DND-41 (cell line): ENCODE measurements at regions not wholly inside any gene's neighbourhood (a gene's known extent, or its start where the extent isn't known, plus 50 kb on each side); places are given as distances from the start of the nearest gene placed in this dataset.

Experiments used
- EZH2 ChIP-seq: IDR thresholded peaks from 3 replicates; pipeline ENCODE4 v1.6.1; 2012; ENCODE audit warnings: borderline replicate concordance, low read depth, mild to moderate bottlenecking, moderate library complexity, low read length, inconsistent platforms; ENCODE audit not compliant: severe bottlenecking
- TF ChIP-seq, protein P1 (sequence below): IDR thresholded peaks from 2 replicates; pipeline ENCODE4 v1.5.1; 2012; ENCODE audit warnings: borderline replicate concordance, low read length, moderate library complexity, mild to moderate bottlenecking; ENCODE audit not compliant: poor library complexity, severe bottlenecking; ENCODE audit errors: extremely low read depth

DNA sequence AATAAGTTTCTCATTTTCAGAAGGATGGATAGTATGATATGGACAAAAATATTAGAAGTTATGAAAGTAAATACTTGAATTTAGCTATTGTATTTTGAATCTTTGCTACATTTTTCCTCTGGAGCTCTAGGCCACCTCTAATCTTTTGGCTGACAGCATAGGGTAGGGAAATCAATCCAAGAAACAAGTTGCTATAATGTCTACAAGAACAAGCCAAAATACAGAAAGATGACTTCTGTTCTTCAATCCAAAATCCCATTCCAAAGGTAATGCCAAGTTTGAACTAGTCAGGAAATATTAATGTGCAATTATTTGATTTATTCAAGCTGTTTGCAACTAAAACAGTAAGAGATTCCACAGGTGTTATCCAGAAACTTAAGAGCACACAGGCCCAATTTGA is 1323.1 kb downstream of the ADGRL3 start:
- TF ChIP-seq, protein P1, sequence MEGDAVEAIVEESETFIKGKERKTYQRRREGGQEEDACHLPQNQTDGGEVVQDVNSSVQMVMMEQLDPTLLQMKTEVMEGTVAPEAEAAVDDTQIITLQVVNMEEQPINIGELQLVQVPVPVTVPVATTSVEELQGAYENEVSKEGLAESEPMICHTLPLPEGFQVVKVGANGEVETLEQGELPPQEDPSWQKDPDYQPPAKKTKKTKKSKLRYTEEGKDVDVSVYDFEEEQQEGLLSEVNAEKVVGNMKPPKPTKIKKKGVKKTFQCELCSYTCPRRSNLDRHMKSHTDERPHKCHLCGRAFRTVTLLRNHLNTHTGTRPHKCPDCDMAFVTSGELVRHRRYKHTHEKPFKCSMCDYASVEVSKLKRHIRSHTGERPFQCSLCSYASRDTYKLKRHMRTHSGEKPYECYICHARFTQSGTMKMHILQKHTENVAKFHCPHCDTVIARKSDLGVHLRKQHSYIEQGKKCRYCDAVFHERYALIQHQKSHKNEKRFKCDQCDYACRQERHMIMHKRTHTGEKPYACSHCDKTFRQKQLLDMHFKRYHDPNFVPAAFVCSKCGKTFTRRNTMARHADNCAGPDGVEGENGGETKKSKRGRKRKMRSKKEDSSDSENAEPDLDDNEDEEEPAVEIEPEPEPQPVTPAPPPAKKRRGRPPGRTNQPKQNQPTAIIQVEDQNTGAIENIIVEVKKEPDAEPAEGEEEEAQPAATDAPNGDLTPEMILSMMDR, result no peak
- TF ChIP-seq EZH2, result no peak
